Body of pancreas (tissue), 4 donors: ENCODE measurements at regions not wholly inside any gene's neighbourhood (a gene's known extent, or its start where the extent isn't known, plus 50 kb on each side); places are given as distances from the start of the nearest gene placed in this dataset.

ENCODE experiments used
- CTCF ChIP-seq, 7 experiments: fragments of 450-650 bp in 4 of 7; fragments of 200-600 bp in 3 of 7; sonication (generic) in 3 of 7; IDR thresholded peaks; one replicate each; pipeline ENCODE4 v1.5.1; 2016 to 2019; ENCODE audit warnings: antibody characterized with exemption in 7 of 7
- POLR2A ChIP-seq, 3 donors: fragments of 450-650 bp; IDR thresholded peaks; one replicate each; pipeline ENCODE4 v1.6.1; 2016; ENCODE audit warnings: antibody characterized with exemption in 3 of 3, mild to moderate bottlenecking in 2 of 3

- TF ChIP-seq CTCF (IDR thresholded peaks at IDR 0.05) (no peak), POLR2A (IDR thresholded peaks at IDR 0.05) (no peak)
Observed at GRCh38 chr11:37984991-37985390, 1387.0 kb upstream of the RAG2 start.
